Pancreas (tissue), 10 donors: ENCODE measurements at regions not wholly inside any gene's neighbourhood (a gene's known extent, or its start where the extent isn't known, plus 50 kb on each side); places are given as distances from the start of the nearest gene placed in this dataset.

Experiments
- ATAC-seq, 4 donors: fragments of 200-7000 bp; cut with Tn5 transposase; one replicate each; pipeline versions ENCODE4 v1.8.0 to v1.9.1; 2020; ENCODE audit warnings: mild to moderate bottlenecking in 4 of 4, moderate library complexity in 4 of 4
- DNase-seq, 6 donors: peaks; one replicate each; pipeline ENCODE4 v3.0.0-alpha.2; 2020
- FAIRE-seq: peaks from 2 replicates; lab custom pipeline; 2012; peaks lifted over from hg19 to GRCh38; lab: Jason Lieb, UNC
- H3K27ac ChIP-seq, 4 donors: fragments of 200-600 bp; sonication (generic); 1 replicate in 3 of 4; 2 replicates in 1 of 4; pipeline versions ENCODE4 v1.5.0 to v1.8.0; 2020
- H3K27me3 ChIP-seq, 4 donors: fragments of 200-600 bp; one replicate each; pipeline ENCODE4 v1.8.0; 2021
- H3K36me3 ChIP-seq, 3 donors: fragments of 200-600 bp; sonication (generic) in 1 of 3; one replicate each; pipeline versions ENCODE4 v1.5.0 to v1.8.0; 2020 to 2021
- H3K4me1 ChIP-seq, 3 donors: fragments of 200-600 bp; one replicate each; pipeline ENCODE4 v1.8.0; 2021
- H3K4me3 ChIP-seq, 4 donors: fragments of 200-600 bp; sonication (generic) in 2 of 4; one replicate each; pipeline versions ENCODE4 v1.5.0 to v1.8.0; 2020 to 2021
- H3K9me3 ChIP-seq, 4 donors: fragments of 200-600 bp; one replicate each; pipeline ENCODE4 v1.8.0; 2021
- WGBS, 2 donors: extraction: QIAGEN DNeasy Blood & Tissue Kit; methylation state at CpG; one replicate each; pipeline ENCODE4 v1.1.7; 2013; 5-methylcytosine and 5-hydroxymethylcytosine counted together
- intact Hi-C, 3 donors: fragments of 100-400 bp; cut with DNase I; formaldehyde crosslinking; loops; one replicate each; pipeline versions ENCODE4 v1.11.1 to v1.14.2; 2022
- TF ChIP-seq, protein P1 (sequence below), 4 donors: fragments of 200-600 bp; sonication (generic) in 3 of 4; IDR thresholded peaks; one replicate each; pipeline versions ENCODE4 v1.5.0 to v1.8.0; 2021; ENCODE audit warnings: antibody characterized with exemption in 4 of 4
- donor health status: healthy with polysubstance abuse.
- donor health status: DM: no; HTN: no; CAD: no; lungs with moderate emphysema.
- donor health status: DM: no; HTN: no; CAD: no.
- donor health status: control.
- donor health status: control.
- donor health status: Bipolar disorder and iron deficiency.
- donor health status: DM: yes; HTN: yes; CAD: no.
- donor health status: DM: no; HTN: no; CAD: no.
- donor health status: DM: no; HTN: no; CAD: no.
- donor health status: DM: yes; HTN: yes; CAD: no.

DNA sequence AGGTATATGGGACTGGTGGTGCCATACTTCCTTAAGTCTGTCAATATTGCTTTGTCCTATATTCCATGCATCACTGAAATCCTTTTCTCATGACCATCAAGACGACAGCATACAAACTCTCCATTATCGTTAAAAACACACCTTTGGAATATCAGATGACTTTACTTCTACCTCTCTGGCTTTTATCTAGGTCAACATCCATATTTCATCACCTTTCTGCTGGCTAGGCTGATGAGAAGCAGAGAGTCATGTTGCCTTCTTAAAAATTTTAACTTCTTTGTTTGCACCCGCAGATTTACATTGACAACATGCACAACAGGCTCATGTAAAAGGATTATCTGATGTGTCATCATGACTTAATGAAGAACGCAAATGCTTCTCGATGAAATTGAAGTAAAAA lies 771.4 kb downstream of the OLFM4 start:
- TF ChIP-seq, protein P1, sequence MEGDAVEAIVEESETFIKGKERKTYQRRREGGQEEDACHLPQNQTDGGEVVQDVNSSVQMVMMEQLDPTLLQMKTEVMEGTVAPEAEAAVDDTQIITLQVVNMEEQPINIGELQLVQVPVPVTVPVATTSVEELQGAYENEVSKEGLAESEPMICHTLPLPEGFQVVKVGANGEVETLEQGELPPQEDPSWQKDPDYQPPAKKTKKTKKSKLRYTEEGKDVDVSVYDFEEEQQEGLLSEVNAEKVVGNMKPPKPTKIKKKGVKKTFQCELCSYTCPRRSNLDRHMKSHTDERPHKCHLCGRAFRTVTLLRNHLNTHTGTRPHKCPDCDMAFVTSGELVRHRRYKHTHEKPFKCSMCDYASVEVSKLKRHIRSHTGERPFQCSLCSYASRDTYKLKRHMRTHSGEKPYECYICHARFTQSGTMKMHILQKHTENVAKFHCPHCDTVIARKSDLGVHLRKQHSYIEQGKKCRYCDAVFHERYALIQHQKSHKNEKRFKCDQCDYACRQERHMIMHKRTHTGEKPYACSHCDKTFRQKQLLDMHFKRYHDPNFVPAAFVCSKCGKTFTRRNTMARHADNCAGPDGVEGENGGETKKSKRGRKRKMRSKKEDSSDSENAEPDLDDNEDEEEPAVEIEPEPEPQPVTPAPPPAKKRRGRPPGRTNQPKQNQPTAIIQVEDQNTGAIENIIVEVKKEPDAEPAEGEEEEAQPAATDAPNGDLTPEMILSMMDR (IDR thresholded peaks at IDR 0.05), result no peak
- H3K4me3 ChIP-seq, result no peak overlapping the region
- intact Hi-C loops, result no loop called here
- no peaks in the 10 kb centered on the region for H3K36me3 ChIP-seq
- no peak for ATAC-seq
- H3K27me3 ChIP-seq, result no peaks in the 10 kb centered on the region
- FAIRE-seq, result no peak
- WGBS, 2 donors, result 68 to 84% methylated on average over 5 of the region's 5 CpGs
- H3K4me1 ChIP-seq, result no peaks in the 10 kb centered on the region
- H3K27ac ChIP-seq, result no peak overlapping the region
- DNase-seq, result no peak
- no peaks in the 10 kb centered on the region for H3K9me3 ChIP-seq

DNA sequence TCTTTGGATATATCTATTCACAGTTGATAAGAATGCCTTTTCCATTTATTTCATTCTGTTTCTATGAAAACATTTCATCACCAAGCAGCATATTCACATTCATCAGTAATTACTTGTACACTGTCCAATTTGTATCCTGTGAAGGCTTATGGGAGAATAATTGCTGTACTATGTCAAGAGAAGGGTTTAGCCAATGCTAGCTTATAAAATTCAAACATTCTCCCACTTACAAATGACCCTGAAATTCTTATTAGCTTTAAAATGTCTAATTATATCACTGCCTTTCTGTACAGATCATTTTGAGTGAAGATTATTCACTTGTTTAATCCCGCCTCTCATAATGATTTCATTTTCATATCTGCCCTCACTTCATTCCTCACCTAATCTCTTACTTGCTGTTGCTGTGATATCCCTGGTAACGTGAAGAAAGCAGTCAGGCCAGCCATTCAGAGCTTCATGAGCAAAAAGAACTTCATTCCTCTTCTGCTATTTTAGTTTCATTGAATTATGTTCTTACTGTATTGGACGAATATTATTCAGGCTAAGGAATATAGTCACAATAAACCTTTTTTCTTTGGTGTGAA lies 778.7 kb downstream of the OLFM4 start:
- Histone ChIP-seq H3K36me3 (no peaks in the 10 kb centered on the region), H3K4me1 (no peaks in the 10 kb centered on the region), H3K27me3 (no peaks in the 10 kb centered on the region), H3K4me3 (no peak overlapping the region), H3K27ac (no peak overlapping the region), H3K9me3 (no peaks in the 10 kb centered on the region)
- ATAC-seq (no peak), DNase-seq (no peak), FAIRE-seq (no peak)
- intact Hi-C loops, result no loop called here
- 22 to 41% methylated on average over 3 of the region's 3 CpGs for WGBS, 2 donors
- TF ChIP-seq, protein P1 (IDR thresholded peaks at IDR 0.05), result no peak

DNA sequence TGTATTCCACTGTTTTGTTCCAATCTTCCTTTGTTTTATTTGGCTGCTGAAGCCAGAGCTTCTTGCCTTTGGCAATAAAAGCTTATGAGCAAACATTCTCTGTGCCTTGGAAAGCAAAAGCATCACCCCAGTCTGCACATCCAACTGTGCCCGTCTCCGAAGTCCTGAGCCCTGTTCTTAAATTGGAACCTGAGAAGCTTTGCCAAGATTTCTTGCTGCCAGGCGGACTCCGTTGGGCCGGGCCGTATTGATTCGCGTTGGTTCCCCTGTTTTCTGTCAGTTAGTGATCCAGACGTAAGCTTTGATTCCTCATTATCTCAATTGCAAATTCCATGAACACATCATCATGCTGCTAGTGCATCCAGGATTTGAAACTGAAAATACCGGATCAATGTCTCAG lies 793.0 kb downstream of the OLFM4 start:
- no peak overlapping the region for H3K4me3 ChIP-seq

DNA sequence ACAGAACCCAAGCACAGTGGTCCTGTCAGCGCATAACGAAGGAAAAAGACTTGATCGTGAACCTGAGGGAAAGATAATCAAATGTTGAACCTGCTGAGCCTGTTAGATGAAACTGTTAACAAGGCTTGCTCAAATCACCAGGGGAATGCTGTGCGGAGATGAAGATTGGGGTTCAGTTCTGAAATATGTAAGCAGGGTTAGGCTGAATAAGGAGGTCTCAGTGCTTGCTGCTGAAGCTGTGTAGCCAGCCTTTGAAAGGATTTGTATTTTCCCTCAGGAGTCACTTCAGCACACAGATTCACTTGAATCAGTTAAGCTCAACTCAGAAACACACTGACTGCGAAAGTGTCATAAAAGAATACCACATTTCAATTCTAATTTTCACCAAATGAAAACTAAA lies 793.5 kb downstream of the OLFM4 start:
- 80 to 87% methylated on average over 5 of the region's 5 CpGs for WGBS, 2 donors
- intact Hi-C loops, result no loop called here

More for the DNA sequence above, 793.0 kb downstream of the OLFM4 start:
- intact Hi-C loops, result no loop called here
- DNase-seq, result no peak
- no peak for ATAC-seq
- H3K27me3 ChIP-seq, result no peaks in the 10 kb centered on the region
- H3K4me1 ChIP-seq, result no peaks in the 10 kb centered on the region
- FAIRE-seq, result no peak
- no peaks in the 10 kb centered on the region for H3K36me3 ChIP-seq
- TF ChIP-seq, protein P1 (IDR thresholded peaks at IDR 0.05), result no peak
- no peak overlapping the region for H3K27ac ChIP-seq
- WGBS, 2 donors, result 80 to 93% methylated on average over 10 of the region's 10 CpGs
- no peaks in the 10 kb centered on the region for H3K9me3 ChIP-seq

DNA sequence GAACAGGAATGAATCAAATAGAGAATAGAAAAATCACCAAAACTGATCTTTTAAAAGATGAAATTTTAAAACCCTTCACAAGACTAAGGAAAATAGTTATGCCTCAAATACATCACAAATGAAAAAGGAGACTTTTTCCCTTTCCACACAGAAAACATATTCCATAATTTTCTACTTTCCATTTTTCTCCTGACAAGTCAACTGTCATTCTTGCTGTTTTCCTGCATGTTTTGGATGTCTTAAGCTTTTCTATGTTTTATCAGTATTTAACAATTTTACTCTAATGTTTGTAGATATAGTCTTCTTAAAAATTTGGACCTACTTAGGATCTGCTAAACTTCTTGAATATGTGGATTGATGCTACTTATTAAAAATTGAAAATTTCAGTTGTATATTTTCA lies 810.8 kb downstream of the OLFM4 start:
- DNase-seq (no peak), ATAC-seq (no peak), FAIRE-seq (no peak)
- intact Hi-C loops, result no loop called here
- Histone ChIP-seq H3K4me1 (no peaks in the 10 kb centered on the region), H3K27me3 (no peaks in the 10 kb centered on the region), H3K36me3 (no peaks in the 10 kb centered on the region), H3K9me3 (no peaks in the 10 kb centered on the region), H3K4me3 (no peak overlapping the region), H3K27ac (no peak overlapping the region)
- TF ChIP-seq, protein P1 (IDR thresholded peaks at IDR 0.05), result no peak

More for the DNA sequence above, 793.5 kb downstream of the OLFM4 start:
- FAIRE-seq (no peak), DNase-seq (no peak), ATAC-seq (no peak)
- no peaks in the 10 kb centered on the region for H3K36me3 ChIP-seq
- no peak overlapping the region for H3K4me3 ChIP-seq
- H3K9me3 ChIP-seq, result no peaks in the 10 kb centered on the region
- no peak overlapping the region for H3K27ac ChIP-seq
- H3K27me3 ChIP-seq, result no peaks in the 10 kb centered on the region
- no peaks in the 10 kb centered on the region for H3K4me1 ChIP-seq
- TF ChIP-seq, protein P1 (IDR thresholded peaks at IDR 0.05), result no peak
